Prostate gland (tissue), 2 donors: ENCODE measurements at regions not wholly inside any gene's neighbourhood (a gene's known extent, or its start where the extent isn't known, plus 50 kb on each side); places are given as distances from the start of the nearest gene placed in this dataset.
"Not testable (repeated sequence)": the region's sequence is repeated elsewhere in the genome, so short reads cannot be mapped to it uniquely, and the experiment has no call there.

Experiments used
- DNase-seq: peaks from one replicate; pipeline ENCODE4 v3.0.0-alpha.2; 2019; ENCODE audit warnings: low spot score
- H3K27ac ChIP-seq, 2 donors: fragments of 200-600 bp; sonication (generic); 2 replicates each; pipeline ENCODE4 v1.5.1; 2017 to 2019
- H3K27me3 ChIP-seq: fragments of 200-600 bp; sonication (generic); replicated peaks from 2 replicates; pipeline ENCODE4 v1.5.1; 2019; ENCODE audit not compliant: insufficient read depth
- H3K36me3 ChIP-seq, 2 donors: fragments of 200-600 bp; sonication (generic); 1 replicate in 1 of 2; 2 replicates in 1 of 2; pipeline versions ENCODE4 v1.5.1 to v1.8.1; 2017 to 2019
- H3K4me1 ChIP-seq: fragments of 200-600 bp; sonication (generic); replicated peaks from 2 replicates; pipeline ENCODE4 v1.5.1; 2019
- H3K4me3 ChIP-seq, 2 donors: fragments of 200-600 bp; sonication (generic); 2 replicates each; pipeline ENCODE4 v1.5.1; 2017 to 2019
- H3K9me3 ChIP-seq: fragments of 200-600 bp; sonication (generic); 2 replicates; pipeline ENCODE4 v1.5.1; 2017
- CTCF ChIP-seq, 4 experiments: fragments of 200-600 bp in 2 of 4; fragments of 450-650 bp in 2 of 4; sonication (generic) in 2 of 4; IDR thresholded peaks; 1 replicate in 3 of 4; 2 replicates in 1 of 4; pipeline ENCODE4 v1.5.1; 2016 to 2019; ENCODE audit warnings: antibody characterized with exemption in 4 of 4, mild to moderate bottlenecking in 2 of 4, moderate library complexity in 2 of 4
- POLR2A ChIP-seq: fragments of 450-650 bp; IDR thresholded peaks from one replicate; pipeline ENCODE4 v1.6.1; 2016; ENCODE audit warnings: antibody characterized with exemption, mild to moderate bottlenecking
- POLR2AphosphoS5 ChIP-seq: sonication (generic); formaldehyde crosslinking; IDR thresholded peaks from one replicate; pipeline ENCODE4 v1.6.1; 2017; ENCODE audit warnings: antibody characterized with exemption
- WGBS: methylation state at CpG from one replicate; pipeline ENCODE4 v1.1.5; 2018; 5-methylcytosine and 5-hydroxymethylcytosine counted together
- intact Hi-C: fragments of 100-400 bp; cut with DNase I; formaldehyde crosslinking; loops from one replicate; pipeline ENCODE4 v1.14.2; 2022

- H3K4me3 ChIP-seq, intact Hi-C loops, H3K27me3 ChIP-seq, H3K36me3 ChIP-seq, H3K4me1 ChIP-seq, DNase-seq, H3K27ac ChIP-seq, H3K9me3 ChIP-seq: not testable (repeated sequence)
- TF ChIP-seq CTCF (IDR thresholded peaks at IDR 0.05): peak in 1 of 4 experiments; percentile 46
- WGBS: 73% methylated on average over 8 of the region's 8 CpGs
These were observed 110.8 kb downstream of the TNFRSF13B start for GRCh38 chr17:16861152-16861551.

GRCh38 chr17:16860467-16860866 is 111.5 kb downstream of the TNFRSF13B start:
- WGBS: 94% methylated on average over 9 of the region's 9 CpGs
- intact Hi-C loops, H3K27ac ChIP-seq, H3K27me3 ChIP-seq, H3K4me1 ChIP-seq, DNase-seq, H3K36me3 ChIP-seq, H3K4me3 ChIP-seq, H3K9me3 ChIP-seq: not testable (repeated sequence)

DNA sequence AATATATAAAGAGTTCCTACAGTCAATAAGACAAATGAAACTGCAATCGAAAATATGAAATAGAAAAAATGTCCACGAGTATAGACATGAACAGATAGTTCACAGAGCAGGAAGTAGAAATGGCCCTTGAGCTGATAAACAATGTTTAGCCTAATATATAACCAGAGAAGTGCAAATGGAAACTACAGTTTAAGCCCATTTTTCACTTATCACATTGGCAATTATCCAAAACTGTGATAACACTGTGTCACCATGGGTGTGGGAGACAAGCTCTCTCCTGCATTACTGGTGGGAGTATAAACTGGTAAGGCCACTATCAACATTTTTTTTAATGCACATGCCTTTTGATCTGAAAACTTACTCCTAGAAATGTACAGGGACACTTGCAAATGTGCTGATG is 112.4 kb downstream of the TNFRSF13B start:
- H3K36me3 ChIP-seq, H3K9me3 ChIP-seq, H3K27ac ChIP-seq, intact Hi-C loops, H3K27me3 ChIP-seq, H3K4me1 ChIP-seq, H3K4me3 ChIP-seq, DNase-seq: not testable (repeated sequence)
- 83% methylated on average over 2 of the region's 2 CpGs for WGBS

DNA sequence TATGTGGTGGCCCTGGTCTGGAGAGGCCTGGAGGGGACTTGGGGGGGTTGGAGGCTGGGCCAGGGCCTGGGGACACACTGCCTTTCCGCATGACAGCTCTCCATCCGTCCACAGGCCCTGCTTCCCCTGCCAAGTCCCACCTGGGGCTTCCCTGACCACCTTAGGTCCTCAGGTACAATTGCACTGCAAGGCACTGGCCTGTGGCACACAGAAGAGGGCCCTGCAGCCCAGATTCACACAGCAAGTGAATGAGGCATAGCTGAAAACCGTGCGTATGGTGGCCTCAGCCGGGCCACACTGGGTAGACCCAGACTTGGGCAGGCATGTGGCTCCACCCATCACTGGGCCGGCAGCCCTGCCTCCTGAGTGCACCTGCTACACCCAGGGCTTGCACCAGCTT is 114.2 kb downstream of the TNFRSF13B start:
- intact Hi-C loops, H3K4me1 ChIP-seq: not testable (repeated sequence)
- WGBS: 80% methylated on average over 6 of the region's 6 CpGs

GRCh38 chr17:16856846-16857245 is 115.1 kb downstream of the TNFRSF13B start:
- intact Hi-C loops, H3K27ac ChIP-seq, DNase-seq, H3K4me3 ChIP-seq, H3K9me3 ChIP-seq, H3K36me3 ChIP-seq, H3K27me3 ChIP-seq, H3K4me1 ChIP-seq: not testable (repeated sequence)
- 79% methylated on average over 3 of the region's 3 CpGs for WGBS

More for the DNA sequence above, 114.2 kb downstream of the TNFRSF13B start:
- not testable (repeated sequence) for H3K36me3 ChIP-seq, H3K4me3 ChIP-seq, H3K27ac ChIP-seq, DNase-seq, H3K9me3 ChIP-seq, H3K27me3 ChIP-seq

DNA sequence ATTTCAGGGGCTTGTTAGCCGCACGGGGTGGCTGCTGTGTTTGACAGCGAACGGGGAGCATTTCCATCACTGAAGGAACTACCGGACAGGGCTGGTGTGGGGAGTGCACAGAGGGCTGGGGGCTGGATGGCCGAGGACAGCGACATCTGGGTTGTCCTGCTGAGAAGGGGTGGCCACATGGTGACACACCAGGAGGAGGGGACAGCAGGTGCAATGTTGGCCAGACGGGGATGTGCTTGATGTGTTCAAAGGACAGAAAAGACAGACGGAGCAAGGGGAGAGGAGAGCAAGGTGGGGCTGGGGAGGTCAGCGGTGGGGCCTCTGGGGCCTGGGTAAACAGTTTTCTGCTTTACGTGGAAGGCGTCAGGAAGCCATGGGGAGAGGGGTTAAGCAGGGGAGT is 115.7 kb downstream of the TNFRSF13B start:
- H3K27me3 ChIP-seq, H3K4me1 ChIP-seq, H3K36me3 ChIP-seq, intact Hi-C loops, H3K4me3 ChIP-seq, H3K9me3 ChIP-seq, DNase-seq, H3K27ac ChIP-seq: not testable (repeated sequence)
- WGBS: 77% methylated on average over 12 of the region's 12 CpGs

- WGBS: 91% methylated on average over 5 of the region's 5 CpGs
- H3K4me1 ChIP-seq, DNase-seq, intact Hi-C loops, H3K27me3 ChIP-seq, H3K36me3 ChIP-seq, H3K4me3 ChIP-seq, H3K27ac ChIP-seq, H3K9me3 ChIP-seq: not testable (repeated sequence)
These were observed 117.3 kb downstream of the TNFRSF13B start for GRCh38 chr17:16854636-16855035.

GRCh38 chr17:16853661-16854320 is 118.1 kb downstream of the TNFRSF13B start:
- Histone ChIP-seq H3K36me3 (no peaks in the 10 kb centered on the region), H3K9me3 (no peaks in the 10 kb centered on the region), H3K27me3 (no peaks in the 10 kb centered on the region), H3K4me3 (no peak overlapping the region), H3K4me1 (no peaks in the 10 kb centered on the region), H3K27ac (no peak overlapping the region)
- no peak for DNase-seq
- no peak for TF ChIP-seq POLR2A
- no peak for TF ChIP-seq POLR2AphosphoS5
- TF ChIP-seq CTCF (IDR thresholded peaks at IDR 0.05): no peak
- intact Hi-C loops: no loop called here
- 89% methylated on average over 30 of the region's 30 CpGs for WGBS

GRCh38 chr17:16849861-16850260 is 122.1 kb downstream of the TNFRSF13B start:
- H3K4me3 ChIP-seq, H3K27ac ChIP-seq, H3K4me1 ChIP-seq, intact Hi-C loops, H3K36me3 ChIP-seq, H3K9me3 ChIP-seq, H3K27me3 ChIP-seq, DNase-seq: not testable (repeated sequence)
- 43% methylated on average over 6 of the region's 7 CpGs for WGBS

GRCh38 chr17:16848997-16849396 is 122.9 kb downstream of the TNFRSF13B start:
- WGBS: no CpG with 5 or more reads among the region's 14 CpGs
- intact Hi-C loops: not testable (repeated sequence)

DNA sequence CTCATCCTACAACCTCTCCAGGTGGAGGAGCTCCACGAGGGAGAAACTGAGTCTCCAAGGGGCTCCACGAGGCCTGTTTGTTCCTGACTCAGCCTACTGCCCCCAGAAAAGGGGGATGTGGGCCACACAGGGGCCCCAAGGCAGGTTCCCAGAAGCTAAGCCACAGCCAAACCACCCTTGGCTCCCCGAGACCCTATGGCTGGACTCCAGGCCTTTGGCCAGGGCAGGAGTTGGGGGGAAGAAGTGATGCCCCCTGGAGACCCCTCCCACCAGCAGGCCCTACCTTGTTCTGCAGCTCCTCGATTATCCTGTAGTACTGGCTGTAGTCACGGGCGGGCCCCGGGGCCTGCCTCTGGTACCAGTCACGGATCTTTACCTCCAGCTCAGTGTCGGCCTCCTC is 126.8 kb downstream of the TNFRSF13B start:
- H3K9me3 ChIP-seq, H3K36me3 ChIP-seq, H3K4me3 ChIP-seq, H3K4me1 ChIP-seq, H3K27me3 ChIP-seq, H3K27ac ChIP-seq, DNase-seq, intact Hi-C loops: not testable (repeated sequence)
- 63% methylated on average over 2 of the region's 9 CpGs for WGBS

More at GRCh38 chr17:16848997-16849396, 122.9 kb downstream of the TNFRSF13B start:
- H3K27me3 ChIP-seq, H3K36me3 ChIP-seq, H3K4me1 ChIP-seq, H3K4me3 ChIP-seq, DNase-seq, H3K9me3 ChIP-seq, H3K27ac ChIP-seq: not testable (repeated sequence)
